ENCODE measurements at regions not wholly inside any gene's neighbourhood (a gene's known extent, or its start where the extent isn't known, plus 50 kb on each side); places are given as distances from the start of the nearest gene placed in this dataset.

GRCh38 chr10:120108916-120109315 lies 216.4 kb downstream of the SEC23IP start:
- no peak for TF ChIP-seq POLR2AphosphoS5 (IDR thresholded peaks at IDR 0.05; ENCODE audit: low read depth, low read length)
- no peak for TF ChIP-seq POLR2A (IDR thresholded peaks at IDR 0.05; ENCODE audit: low read depth, low read length)
- no peak for TF ChIP-seq SPI1 (IDR thresholded peaks at IDR 0.05; ENCODE audit: low read depth, low read length)
- TF ChIP-seq TAF1 (IDR thresholded peaks at IDR 0.05; ENCODE audit: low read depth, low read length) = no peak
- no peak for TF ChIP-seq POU2F2 (IDR thresholded peaks at IDR 0.05; ENCODE audit: low read depth, low read length)
